Activated T-helper 1 cell treated with anti-CD3 and anti-CD28 coated beads, Interleukin-2, amount 50 U/mL, for 16 hours (primary cell): ENCODE measurements at regions not wholly inside any gene's neighbourhood (a gene's known extent, or its start where the extent isn't known, plus 50 kb on each side); places are given as distances from the start of the nearest gene placed in this dataset.

Source experiments
- DNase-seq, 2 donors: peaks; one replicate each; pipeline ENCODE4 v3.0.0-alpha.2; 2020; ENCODE audit warnings: low read depth in 1 of 2, low spot score in 1 of 2

DNA sequence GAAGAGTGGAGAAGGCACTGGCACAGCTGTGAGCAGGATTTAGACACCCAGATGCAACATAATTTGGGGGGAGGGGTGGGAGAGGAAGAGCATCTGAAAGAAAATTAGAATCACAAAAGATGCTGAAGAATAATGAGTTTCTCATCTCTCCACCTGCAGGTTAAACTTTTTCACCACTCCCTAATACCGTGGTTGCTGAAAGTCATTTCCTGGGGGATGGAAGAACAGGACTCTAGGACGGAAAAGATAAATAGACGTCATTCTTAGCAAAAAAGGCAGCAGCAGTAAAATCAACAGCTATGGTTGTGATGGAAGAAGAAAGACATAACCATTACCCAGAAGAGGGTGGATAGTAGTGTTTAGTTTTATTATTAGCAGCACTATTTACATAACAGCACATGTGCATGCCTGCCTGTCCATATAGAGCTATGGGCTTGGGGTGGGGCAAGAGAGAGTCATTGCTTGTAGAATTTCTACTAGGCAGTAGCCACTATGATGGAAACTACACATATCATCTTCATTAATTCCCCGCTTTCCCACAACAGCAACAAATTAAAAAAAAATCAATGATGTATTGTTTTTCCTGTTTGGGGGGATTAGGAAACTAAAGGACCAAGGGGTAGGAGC is 212.2 kb downstream of the TRIB2 start:
- no peak for DNase-seq

DNA sequence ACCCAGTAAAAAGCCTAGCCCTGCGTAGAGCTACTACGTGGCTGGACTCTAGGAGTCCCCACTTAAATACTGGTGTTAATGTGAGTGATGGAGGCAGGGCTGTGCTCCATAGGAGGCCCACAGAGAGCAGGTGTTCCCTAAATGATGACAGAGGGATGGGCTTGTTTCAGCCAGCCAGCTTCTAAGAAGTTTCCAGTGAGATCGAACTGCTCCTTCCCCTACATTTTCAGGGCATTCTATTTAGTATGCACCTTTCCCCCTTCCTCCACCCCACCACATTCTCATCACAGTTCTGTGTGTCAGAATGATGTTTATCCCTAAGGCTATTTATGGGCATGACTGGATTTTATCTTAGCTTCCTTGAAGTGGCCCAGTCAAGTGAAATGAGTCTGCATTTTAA is 213.0 kb downstream of the TRIB2 start:
- no peak for DNase-seq

DNA sequence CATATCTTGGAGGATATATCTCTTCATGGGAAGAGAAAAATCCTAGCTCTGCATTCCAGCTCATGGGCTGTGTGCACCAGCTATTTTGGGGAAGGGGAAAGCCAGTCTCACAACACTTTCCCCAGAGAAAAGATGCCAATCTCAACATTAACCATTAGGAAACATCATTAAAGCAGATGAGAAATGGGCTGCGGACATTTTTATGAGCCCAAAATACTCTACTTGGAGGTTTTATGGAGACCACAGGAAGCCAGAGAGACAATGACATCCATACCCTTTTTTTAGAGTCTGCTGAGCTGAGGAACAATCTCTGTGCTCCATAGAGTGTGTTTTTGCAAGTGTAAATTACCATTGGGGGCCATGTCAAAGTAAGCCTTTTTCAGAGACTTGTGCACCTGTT is 213.7 kb downstream of the TRIB2 start:
- DNase-seq: no peak

DNA sequence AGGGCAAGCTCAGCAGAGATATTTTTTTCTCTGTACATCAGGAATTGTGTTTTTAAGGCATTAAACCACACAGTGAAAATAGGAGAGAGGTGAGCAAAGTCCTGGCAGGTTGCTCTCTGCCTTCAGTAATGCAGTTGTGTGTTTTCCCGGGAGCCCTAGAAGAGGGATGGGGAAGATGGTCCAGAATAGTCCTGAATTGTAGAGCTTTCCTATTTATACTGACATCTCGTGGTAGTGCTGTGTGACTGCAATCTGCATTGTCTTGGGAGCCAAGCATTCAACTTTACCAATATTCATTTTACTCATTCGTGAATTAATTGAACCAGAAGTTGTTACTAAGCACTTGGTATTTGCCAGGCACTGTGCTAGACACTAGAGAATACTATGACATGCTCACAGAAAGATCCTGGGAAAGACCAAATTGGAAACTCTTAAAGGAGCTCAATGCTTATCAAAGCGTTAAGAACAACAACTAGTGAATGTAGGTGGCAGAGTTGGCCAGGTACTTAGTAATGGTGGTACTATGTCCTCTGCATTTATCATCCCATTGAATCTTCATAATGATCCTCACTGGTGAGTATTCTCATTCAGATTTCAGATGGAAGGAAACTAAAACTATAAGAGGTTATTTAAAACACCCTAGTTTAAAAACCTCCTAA is 214.6 kb downstream of the TRIB2 start:
- no peak for DNase-seq

DNA sequence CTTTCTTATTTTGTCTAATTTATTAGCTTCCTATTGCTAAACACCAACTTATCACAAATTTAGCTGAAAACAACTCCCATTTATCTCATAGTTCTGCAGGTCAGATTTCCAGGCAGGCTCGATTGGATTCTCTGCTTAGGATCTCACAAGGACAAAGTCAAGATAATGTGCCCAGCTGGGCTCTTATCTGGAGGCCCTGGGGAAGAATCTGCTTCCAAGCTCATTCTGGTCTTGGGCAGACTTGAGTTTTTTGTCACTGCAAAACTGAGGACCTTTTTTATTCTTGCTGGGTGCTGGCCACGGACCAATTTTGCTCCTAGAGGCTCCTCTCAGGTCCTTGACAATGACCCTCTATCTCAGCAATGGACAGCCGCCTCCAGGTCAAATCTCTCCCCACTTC is 215.5 kb downstream of the TRIB2 start:
- DNase-seq: no peak

DNA sequence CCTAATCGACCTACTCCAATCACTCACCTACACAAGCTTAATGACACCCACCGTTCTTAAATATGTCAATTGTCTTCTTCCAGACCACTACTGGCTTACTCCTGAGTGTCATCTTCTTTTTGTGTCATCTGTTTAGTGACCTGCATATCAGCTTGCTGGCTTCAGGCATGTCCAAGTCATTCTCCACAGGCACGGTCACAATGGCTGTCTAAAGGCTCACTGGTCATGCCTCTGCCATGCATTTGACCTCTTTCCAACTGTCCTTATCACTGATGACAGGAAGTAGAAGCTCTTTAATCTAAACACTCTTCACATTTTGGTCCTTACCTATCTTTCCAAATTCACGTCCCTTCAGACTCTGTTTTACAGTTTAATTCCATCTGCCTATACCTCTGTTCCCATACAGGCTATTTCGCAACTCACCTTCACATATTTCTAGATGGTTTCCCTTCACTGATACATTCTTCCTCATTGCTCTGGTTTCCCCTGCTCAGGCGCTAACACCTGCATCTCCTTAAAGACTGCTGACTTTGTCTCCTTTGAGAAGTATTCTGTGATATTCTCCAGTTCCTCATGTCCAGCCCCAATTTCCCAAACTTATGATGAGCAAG is 217.5 kb downstream of the TRIB2 start:
- DNase-seq: no peak

GRCh38 chr2:12935222-12935621 is 218.5 kb downstream of the TRIB2 start:
- DNase-seq: no peak

DNA sequence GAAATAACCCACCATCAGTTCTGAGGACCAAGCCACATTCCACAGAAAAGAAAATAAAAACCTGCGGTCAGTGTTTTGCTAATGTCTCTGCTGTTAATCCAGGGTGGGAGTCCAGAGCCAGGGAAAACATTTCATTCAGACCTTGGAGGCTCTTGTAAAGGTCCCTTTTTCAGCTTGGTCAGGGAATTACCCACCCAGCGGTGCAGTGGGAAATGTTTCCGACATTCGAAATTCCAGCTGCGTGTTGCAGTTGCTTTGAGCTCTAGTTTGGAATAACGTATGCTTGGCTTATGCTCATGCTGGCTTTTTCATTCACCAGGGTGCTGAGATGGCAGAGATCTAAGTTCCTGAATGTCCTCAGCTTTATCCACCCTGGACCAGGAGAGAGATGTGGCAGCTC is 219.1 kb downstream of the TRIB2 start:
- no peak for DNase-seq

DNA sequence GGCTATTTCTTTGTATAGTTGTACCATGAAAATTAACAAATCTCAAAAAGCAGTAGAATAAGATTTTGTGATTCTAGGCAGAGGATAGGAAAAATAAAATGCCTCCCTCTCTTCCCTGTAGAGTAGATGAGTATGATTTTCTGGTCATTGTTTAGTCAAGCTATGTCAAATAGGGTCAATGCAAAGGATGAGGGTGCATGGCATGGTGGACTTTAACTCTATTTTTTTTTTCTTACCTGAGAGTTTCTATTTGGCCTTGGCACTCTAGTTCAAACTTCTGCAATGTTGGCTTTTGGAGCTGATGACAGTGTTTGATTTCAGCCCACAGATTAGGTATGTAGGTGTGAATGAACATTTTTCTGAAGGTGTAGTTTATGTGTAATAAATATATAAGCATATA is 224.5 kb downstream of the TRIB2 start:
- no peak for DNase-seq

GRCh38 chr2:12948231-12948960 is 231.7 kb downstream of the TRIB2 start:
- no peak for DNase-seq

- no peak for DNase-seq
Measured at GRCh38 chr2:12948961-12949353, 232.2 kb downstream of the TRIB2 start.

- DNase-seq: no peak
Measured at GRCh38 chr2:12949406-12949805, 232.7 kb downstream of the TRIB2 start.

- DNase-seq: no peak
Measured at GRCh38 chr2:12950174-12950573, 233.4 kb downstream of the TRIB2 start.

- no peak for DNase-seq
Measured at GRCh38 chr2:12950957-12951656, 234.4 kb downstream of the TRIB2 start.

DNA sequence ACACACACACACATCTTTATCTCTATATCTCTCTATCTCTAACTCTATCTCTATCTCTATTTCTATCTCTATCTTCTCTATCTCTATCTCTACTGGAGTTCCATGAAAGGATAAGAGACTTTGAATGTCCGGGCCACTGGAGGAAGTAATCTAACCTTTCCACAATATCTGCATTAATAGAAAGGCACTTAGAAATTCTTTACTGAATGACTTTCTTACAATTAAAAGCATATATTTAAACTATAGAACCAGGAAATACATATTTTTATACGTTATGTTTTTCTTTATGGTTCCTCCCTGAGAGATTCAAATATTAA is 234.9 kb downstream of the TRIB2 start:
- no peak for DNase-seq

DNA sequence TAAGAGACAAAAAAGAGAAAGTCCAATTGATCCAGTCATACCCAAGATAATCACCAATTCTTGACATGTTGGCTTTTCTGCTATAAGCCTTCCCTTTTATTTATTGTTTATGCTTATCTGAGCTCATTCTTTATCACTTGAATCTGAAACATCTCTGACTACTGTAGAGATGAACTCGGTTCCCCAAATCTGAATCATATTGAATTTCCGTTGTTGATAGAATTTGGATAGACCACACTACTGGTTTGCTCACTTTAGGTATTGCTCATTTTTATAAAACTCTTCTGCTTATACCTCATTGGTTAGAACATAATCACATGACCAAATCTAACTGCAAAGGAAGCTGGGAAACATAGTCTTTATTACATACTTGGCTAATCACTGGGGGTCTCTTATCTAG is 236.9 kb downstream of the TRIB2 start:
- DNase-seq: no peak

DNA sequence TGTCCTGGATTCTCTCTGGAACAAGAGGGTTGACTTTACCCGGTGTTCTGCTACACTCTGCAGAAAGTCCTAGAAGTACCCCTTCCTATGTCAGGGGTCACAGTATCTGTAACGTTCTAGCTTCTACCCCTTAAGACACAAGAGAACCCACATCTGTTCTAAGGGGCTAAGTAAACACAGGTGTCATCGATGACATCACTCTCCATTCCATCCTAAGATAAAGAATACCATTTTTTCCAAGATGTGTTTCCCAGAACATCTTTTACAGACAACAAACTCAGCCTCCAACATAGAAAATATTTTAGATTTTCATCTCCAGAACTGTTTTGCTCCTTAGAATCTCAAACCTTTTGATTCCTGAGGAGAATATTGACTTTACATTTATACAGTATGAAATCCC is 239.1 kb downstream of the TRIB2 start:
- no peak for DNase-seq

DNA sequence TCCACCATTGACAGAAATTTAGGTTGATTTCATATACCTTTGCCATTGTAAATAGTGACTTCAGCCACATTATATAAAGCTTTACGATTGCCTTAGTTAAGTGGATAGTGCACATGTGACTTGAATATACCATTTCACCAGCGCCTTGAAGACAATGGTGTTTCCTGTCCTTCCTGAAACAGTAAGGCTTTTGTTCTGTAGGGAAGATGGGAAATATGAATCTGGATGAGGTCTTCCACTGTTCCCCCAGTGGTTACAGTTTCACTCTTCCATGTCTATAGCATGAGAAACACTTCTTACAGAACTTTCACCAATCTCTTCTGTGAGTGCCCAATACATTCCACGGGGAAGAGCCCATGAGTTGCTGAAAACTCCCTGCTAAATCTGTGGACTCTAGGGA is 240.5 kb downstream of the TRIB2 start:
- no peak for DNase-seq

DNA sequence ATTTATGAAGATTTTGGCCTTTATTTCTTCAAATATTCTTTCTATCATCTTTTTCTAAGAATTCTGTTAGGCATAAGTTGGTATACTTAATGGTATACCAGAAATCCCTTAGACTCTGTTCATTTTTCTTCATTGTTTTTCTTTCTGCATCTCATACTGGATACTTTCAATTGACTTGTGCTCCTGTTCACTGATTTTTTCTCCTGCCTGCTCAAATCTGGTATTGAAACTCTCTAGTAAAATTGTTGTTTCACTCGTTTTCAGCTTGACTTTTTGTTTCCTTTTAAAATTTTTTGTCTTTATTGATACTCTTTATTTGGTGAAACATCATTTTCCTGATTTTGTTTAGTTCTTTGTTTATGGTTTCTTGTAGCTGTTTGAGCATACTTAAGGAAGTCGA is 243.2 kb downstream of the TRIB2 start:
- DNase-seq: no peak

GRCh38 chr2:12960671-12961070 is 243.9 kb downstream of the TRIB2 start:
- no peak for DNase-seq

GRCh38 chr2:12964904-12965539 is 248.3 kb downstream of the TRIB2 start:
- no peak for DNase-seq
